ENCODE measurements at regions not wholly inside any gene's neighbourhood (a gene's known extent, or its start where the extent isn't known, plus 50 kb on each side); places are given as distances from the start of the nearest gene placed in this dataset.
"Not testable (repeated sequence)": the region's sequence is repeated elsewhere in the genome, so short reads cannot be mapped to it uniquely, and the experiment has no call there.

- no peak overlapping the region for H3K9ac ChIP-seq
- H3K36me3 ChIP-seq (ENCODE audit: low read depth), result no peaks in the 10 kb centered on the region
- no peaks in the 10 kb centered on the region for H4K20me1 ChIP-seq (ENCODE audit: insufficient read depth)
- in situ Hi-C loops (cut with MboI), result no loop called here
- H3K27me3 ChIP-seq (replicated peaks; ENCODE audit: insufficient read depth), result no peaks in the 10 kb centered on the region
- H3K4me2 ChIP-seq (ENCODE audit: unreplicated experiment), result no peak overlapping the region
- TF ChIP-seq EZH2phosphoT487 (IDR thresholded peaks at IDR 0.05; ENCODE audit: insufficient read depth, low read depth) (no peak), EZH2 (IDR thresholded peaks at IDR 0.05; ENCODE audit: insufficient read depth, poor library complexity, severe bottlenecking) (no peak)
- H2AFZ ChIP-seq, result no peak overlapping the region
- H3K79me2 ChIP-seq (ENCODE audit: insufficient read depth), result no peaks in the 10 kb centered on the region
- DNase-seq, result no peak
- H3F3A ChIP-seq (ENCODE audit: insufficient read depth), result no peaks in the 10 kb centered on the region
- no peaks in the 10 kb centered on the region for H3K4me1 ChIP-seq (ENCODE audit: insufficient read depth)
- H3K27ac ChIP-seq, result no peak overlapping the region
- 11 to 22% methylated on average over 3 of the region's 3 CpGs for WGBS, 2 experiments (ENCODE audit: low coverage in 1 of 2, low lambda C conversion rate in 2 of 2, missing lambda C conversion rate in 2 of 2)
- H3K4me3 ChIP-seq, result no peak overlapping the region
- H3K9me3 ChIP-seq (ENCODE audit: low read depth), result no peaks in the 10 kb centered on the region
- H3K9me2 ChIP-seq (ENCODE audit: insufficient read depth), result no peaks in the 10 kb centered on the region
Measured at GRCh38 chr11:29231586-29231985, 785.2 kb downstream of the KCNA4 start.

- Histone ChIP-seq H3K9ac (no peak overlapping the region), H3K4me3 (no peak overlapping the region), H3K9me2 (ENCODE audit: insufficient read depth) (no peaks in the 10 kb centered on the region), H3K36me3 (ENCODE audit: low read depth) (no peaks in the 10 kb centered on the region), H3F3A (ENCODE audit: insufficient read depth) (no peaks in the 10 kb centered on the region), H4K20me1 (ENCODE audit: insufficient read depth) (no peaks in the 10 kb centered on the region), H3K9me3 (ENCODE audit: low read depth) (no peaks in the 10 kb centered on the region), H3K79me2 (ENCODE audit: insufficient read depth) (no peaks in the 10 kb centered on the region), H3K27ac (no peak overlapping the region), H3K27me3 (replicated peaks; ENCODE audit: insufficient read depth) (no peaks in the 10 kb centered on the region), H3K4me1 (ENCODE audit: insufficient read depth) (no peaks in the 10 kb centered on the region), H2AFZ (no peak overlapping the region), H3K4me2 (ENCODE audit: unreplicated experiment) (no peak overlapping the region)
- TF ChIP-seq EZH2phosphoT487 (IDR thresholded peaks at IDR 0.05; ENCODE audit: insufficient read depth, low read depth) (no peak), EZH2 (IDR thresholded peaks at IDR 0.05; ENCODE audit: insufficient read depth, poor library complexity, severe bottlenecking) (no peak)
- in situ Hi-C loops (cut with MboI), result no loop called here
- WGBS, 2 experiments (ENCODE audit: low coverage in 1 of 2, low lambda C conversion rate in 2 of 2, missing lambda C conversion rate in 2 of 2), result 27 to 30% methylated on average over 6 of the region's 6 CpGs
- DNase-seq, result no peak
Measured at GRCh38 chr11:29227811-29228210, 789.0 kb downstream of the KCNA4 start.

- H2AFZ ChIP-seq, result no peak overlapping the region
- in situ Hi-C loops (cut with MboI), result no loop called here
Measured at GRCh38 chr11:29224739-29225384, 792.0 kb downstream of the KCNA4 start.

GRCh38 chr11:29219531-29219930 is 797.3 kb downstream of the KCNA4 start:
- DNase-seq; H3K4me3 ChIP-seq; H3K4me1 ChIP-seq (ENCODE audit: insufficient read depth); H3K27me3 ChIP-seq (replicated peaks; ENCODE audit: insufficient read depth); H3F3A ChIP-seq (ENCODE audit: insufficient read depth); H3K9ac ChIP-seq; H3K9me3 ChIP-seq (ENCODE audit: low read depth); H3K36me3 ChIP-seq (ENCODE audit: low read depth); H4K20me1 ChIP-seq (ENCODE audit: insufficient read depth); H3K27ac ChIP-seq; H2AFZ ChIP-seq; H3K79me2 ChIP-seq (ENCODE audit: insufficient read depth); H3K9me2 ChIP-seq (ENCODE audit: insufficient read depth); in situ Hi-C loops (cut with MboI); H3K4me2 ChIP-seq (ENCODE audit: unreplicated experiment): not testable (repeated sequence)
- WGBS, 2 experiments (ENCODE audit: low coverage in 1 of 2, low lambda C conversion rate in 2 of 2, missing lambda C conversion rate in 2 of 2), result 27 to 32% methylated on average over 1 of the region's 1 CpG

More at GRCh38 chr11:29224739-29225384, 792.0 kb downstream of the KCNA4 start:
- no peaks in the 10 kb centered on the region; the same call in 1 of the 2 replicates for H3K27me3 ChIP-seq (replicated peaks; ENCODE audit: insufficient read depth)
- H3K4me2 ChIP-seq (ENCODE audit: unreplicated experiment), result no peak overlapping the region
- no peaks in the 10 kb centered on the region for H3F3A ChIP-seq (ENCODE audit: insufficient read depth)
- H3K4me1 ChIP-seq (ENCODE audit: insufficient read depth), result no peaks in the 10 kb centered on the region
- no peaks in the 10 kb centered on the region for H3K9me2 ChIP-seq (ENCODE audit: insufficient read depth)
- no peaks in the 10 kb centered on the region for H3K36me3 ChIP-seq (ENCODE audit: low read depth)
- no peak for TF ChIP-seq EZH2 (IDR thresholded peaks at IDR 0.05; ENCODE audit: insufficient read depth, poor library complexity, severe bottlenecking)
- no peak for TF ChIP-seq EZH2phosphoT487 (IDR thresholded peaks at IDR 0.05; ENCODE audit: insufficient read depth, low read depth)
- no peak overlapping the region for H3K4me3 ChIP-seq
- WGBS, 2 experiments (ENCODE audit: low coverage in 1 of 2, low lambda C conversion rate in 2 of 2, missing lambda C conversion rate in 2 of 2), result 50 to 51% methylated on average over 9 of the region's 9 CpGs
- peaks cover 4% of the 10 kb centered on the region for H3K9me3 ChIP-seq (ENCODE audit: low read depth)
- no peaks in the 10 kb centered on the region for H3K79me2 ChIP-seq (ENCODE audit: insufficient read depth)
- DNase-seq, result no peak
- no peaks in the 10 kb centered on the region for H4K20me1 ChIP-seq (ENCODE audit: insufficient read depth)
- no peak overlapping the region for H3K9ac ChIP-seq
- no peak overlapping the region for H3K27ac ChIP-seq

- peaks cover 4% of the 10 kb centered on the region for H3K9me3 ChIP-seq (ENCODE audit: low read depth)
- TF ChIP-seq EZH2phosphoT487 (IDR thresholded peaks at IDR 0.05; ENCODE audit: insufficient read depth, low read depth) (no peak), EZH2 (IDR thresholded peaks at IDR 0.05; ENCODE audit: insufficient read depth, poor library complexity, severe bottlenecking) (no peak)
- H3F3A ChIP-seq (ENCODE audit: insufficient read depth), result no peaks in the 10 kb centered on the region
- in situ Hi-C loops (cut with MboI), result no loop called here
- no peak overlapping the region for H2AFZ ChIP-seq
- no peaks in the 10 kb centered on the region for H3K9me2 ChIP-seq (ENCODE audit: insufficient read depth)
- H3K4me2 ChIP-seq (ENCODE audit: unreplicated experiment), result no peak overlapping the region
- H3K36me3 ChIP-seq (ENCODE audit: low read depth), result no peaks in the 10 kb centered on the region
- H4K20me1 ChIP-seq (ENCODE audit: insufficient read depth), result no peaks in the 10 kb centered on the region
- 0 out of 2 replicates have a peak, but pooled peaks cover 8% of the 10 kb centered on the region for H3K4me1 ChIP-seq (ENCODE audit: insufficient read depth)
- H3K4me3 ChIP-seq, result no peak overlapping the region
- no peak overlapping the region for H3K9ac ChIP-seq
- H3K79me2 ChIP-seq (ENCODE audit: insufficient read depth), result no peaks in the 10 kb centered on the region
- DNase-seq, result no peak
- no peak overlapping the region for H3K27ac ChIP-seq
- H3K27me3 ChIP-seq (replicated peaks; ENCODE audit: insufficient read depth), result no peaks in the 10 kb centered on the region; the same call in 1 of the 2 replicates
Measured at GRCh38 chr11:29217901-29218300, 798.9 kb downstream of the KCNA4 start.
